GM12878 (cell line): ENCODE measurements at regions not wholly inside any gene's neighbourhood (a gene's known extent, or its start where the extent isn't known, plus 50 kb on each side); places are given as distances from the start of the nearest gene placed in this dataset.

ENCODE experiments used
- ATAC-seq: fragments of 200-7000 bp; cut with Tn5 transposase; 3 replicates; pipeline ENCODE4 v1.9.1; 2020; ENCODE audit warnings: mild to moderate bottlenecking, moderate library complexity
- BruUV-seq: library from RNA; stranded (reverse); fragments of 400-500 nt; replicated peaks from 2 replicates; lab custom pipeline; 2021; lab: Mats Ljungman, UMichigan
- CTCF ChIA-PET: fragments of 300-600 bp; sonication (Branson Sonifier 250); formaldehyde crosslinking; extraction: SDS; loops from one replicate; lab custom pipeline; 2021; ENCODE audit warnings: inconsistent platforms; lab: Yijun Ruan, JAX
- POLR2A ChIA-PET: fragments of 350-600 bp; formaldehyde crosslinking; extraction: SDS; loops from one replicate; lab custom pipeline; 2021; ENCODE audit warnings: inconsistent platforms; lab: Charles Lee
- RAD21 ChIA-PET: fragments of 300-600 bp; sonication (Branson Sonifier 250); formaldehyde crosslinking; loops from one replicate; lab custom pipeline; 2023; ENCODE audit warnings: antibody characterized with exemption; ENCODE audit not compliant: unreplicated experiment; lab: Charles Lee
- SMC1A ChIA-PET: fragments of 300-600 bp; sonication (Branson Sonifier 250); formaldehyde crosslinking; loops from one replicate; lab custom pipeline; 2023; ENCODE audit not compliant: unreplicated experiment, uncharacterized antibody; lab: Charles Lee
- DNase-seq: peaks from one replicate; pipeline ENCODE4 v3.0.0-alpha.2; 2011; ENCODE audit warnings: low read depth, low spot score
- FAIRE-seq: peaks from 3 replicates; lab custom pipeline; 2011; peaks lifted over from hg19 to GRCh38; lab: Jason Lieb, UNC
- H2AFZ ChIP-seq: 2 replicates; pipeline ENCODE4 v1.6.0; 2011; ENCODE audit warnings: low read depth, low read length, control low read depth; ENCODE audit not compliant: control insufficient read depth
- H3K27ac ChIP-seq: 2 replicates; pipeline ENCODE4 v1.5.1; 2011; ENCODE audit warnings: control low read depth; ENCODE audit not compliant: control insufficient read depth, insufficient read depth
- H3K27me3 ChIP-seq, 2 experiments: replicated peaks in 1 of 2; 2 replicates each; pipeline versions ENCODE4 v1.6.0 to v1.6.1; 2011; ENCODE audit warnings: low read length in 1 of 2; ENCODE audit not compliant: control insufficient read depth in 2 of 2, insufficient read depth in 2 of 2
- H3K36me3 ChIP-seq, 2 experiments: 2 replicates each; pipeline ENCODE4 v1.5.1; 2011; ENCODE audit warnings: low read length in 1 of 2; ENCODE audit not compliant: control insufficient read depth in 2 of 2, insufficient read depth in 2 of 2
- H3K4me1 ChIP-seq: 2 replicates; pipeline ENCODE4 v1.6.1; 2011; ENCODE audit warnings: mild to moderate bottlenecking, low read length, moderate library complexity, mixed read lengths; ENCODE audit not compliant: control insufficient read depth, insufficient read depth
- H3K4me2 ChIP-seq: 2 replicates; pipeline ENCODE4 v1.6.0; 2011; ENCODE audit warnings: control low read depth; ENCODE audit not compliant: control insufficient read depth, insufficient read depth
- H3K4me3 ChIP-seq: fragments of 200-600 bp; sonication (generic); 2 replicates; pipeline ENCODE4 v1.5.1; 2016
- H3K79me2 ChIP-seq: 2 replicates; pipeline ENCODE4 v1.6.0; 2011; ENCODE audit warnings: low read length; ENCODE audit not compliant: control insufficient read depth, insufficient read depth
- H3K9ac ChIP-seq: 2 replicates; pipeline ENCODE4 v1.8.0; 2011; ENCODE audit warnings: low read length, control low read depth, mixed read lengths; ENCODE audit not compliant: control insufficient read depth, insufficient read depth
- H3K9me3 ChIP-seq: replicated peaks from 3 replicates; pipeline ENCODE4 v1.5.1; 2011; ENCODE audit warnings: mild to moderate bottlenecking, low read length; ENCODE audit not compliant: control insufficient read depth, insufficient read depth
- H4K20me1 ChIP-seq: 2 replicates; pipeline ENCODE4 v1.6.0; 2011; ENCODE audit not compliant: control insufficient read depth, insufficient read depth
- CHD2 ChIP-seq: IDR thresholded peaks from 2 replicates; pipeline ENCODE4 v1.6.1; 2011; ENCODE audit warnings: low read depth, low read length, improper control_type of control experiment, borderline replicate concordance
- ESRRA ChIP-seq: IDR thresholded peaks from 2 replicates; pipeline ENCODE4 v1.6.1; 2012; ENCODE audit warnings: mild to moderate bottlenecking, low read length, improper control_type of control experiment
- IKZF1 ChIP-seq: fragments of 450-650 bp; conservative IDR thresholded peaks from 2 replicates; pipeline ENCODE4 v1.6.1; 2017; ENCODE audit warnings: antibody characterized with exemption, mild to moderate bottlenecking
- KAT2A ChIP-seq: conservative IDR thresholded peaks from 2 replicates; pipeline ENCODE4 v1.6.1; 2011; ENCODE audit warnings: low read depth, low read length; ENCODE audit not compliant: control insufficient read depth
- TCF3 ChIP-seq: IDR thresholded peaks from 2 replicates; pipeline ENCODE4 v1.6.1; 2012; ENCODE audit warnings: low read depth, mild to moderate bottlenecking, low read length, borderline replicate concordance; ENCODE audit not compliant: insufficient read depth
- ZNF217 ChIP-seq: fragments of 450-650 bp; IDR thresholded peaks from 2 replicates; pipeline ENCODE4 v1.6.1; 2017; ENCODE audit warnings: antibody characterized with exemption, mild to moderate bottlenecking
- ZNF24 ChIP-seq: fragments of 450-650 bp; IDR thresholded peaks from 2 replicates; pipeline ENCODE4 v1.6.1; 2017; ENCODE audit warnings: antibody characterized with exemption, mild to moderate bottlenecking
- WGBS: methylation state at CpG from one replicate; pipeline ENCODE4 v1.1.6; 2016; ENCODE audit warnings: low lambda C conversion rate; ENCODE audit not compliant: insufficient replicate concordance, insufficient coverage; ENCODE audit errors: missing lambda C conversion rate; 5-methylcytosine and 5-hydroxymethylcytosine counted together
- in situ Hi-C: fragments of 300-500 bp; cut with MboI; formaldehyde crosslinking; loops from 9 replicates; pipeline ENCODE4 v1.14.3; 2018; ENCODE audit warnings: mixed read lengths
- intact Hi-C: fragments of 100-400 bp; cut with micrococcal nuclease; formaldehyde crosslinking; loops from one replicate; pipeline ENCODE4 v1.14.2; 2022; ENCODE audit not compliant: unreplicated experiment

DNA sequence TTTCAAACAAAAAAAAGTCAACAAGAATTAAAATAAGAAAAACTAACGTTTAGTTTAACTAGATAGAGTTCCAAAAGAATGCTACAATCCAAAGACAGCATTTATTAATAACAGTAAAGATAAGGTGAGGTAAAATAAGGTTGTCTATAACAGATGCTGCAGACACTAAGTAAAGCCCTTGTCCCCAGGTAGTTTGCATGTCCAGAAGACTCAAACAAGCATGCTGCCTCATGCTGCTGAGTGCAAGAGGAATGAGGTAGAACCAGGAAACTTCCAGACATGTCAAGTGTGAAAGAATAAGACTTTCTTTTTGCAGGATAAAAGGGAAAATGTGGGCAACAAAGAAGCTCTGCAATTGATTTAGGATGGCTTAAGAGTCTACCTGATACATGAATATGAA is 439.2 kb downstream of the PLOD2 start:
- H4K20me1 ChIP-seq, result no peaks in the 10 kb centered on the region
- ATAC-seq, result no peak

DNA sequence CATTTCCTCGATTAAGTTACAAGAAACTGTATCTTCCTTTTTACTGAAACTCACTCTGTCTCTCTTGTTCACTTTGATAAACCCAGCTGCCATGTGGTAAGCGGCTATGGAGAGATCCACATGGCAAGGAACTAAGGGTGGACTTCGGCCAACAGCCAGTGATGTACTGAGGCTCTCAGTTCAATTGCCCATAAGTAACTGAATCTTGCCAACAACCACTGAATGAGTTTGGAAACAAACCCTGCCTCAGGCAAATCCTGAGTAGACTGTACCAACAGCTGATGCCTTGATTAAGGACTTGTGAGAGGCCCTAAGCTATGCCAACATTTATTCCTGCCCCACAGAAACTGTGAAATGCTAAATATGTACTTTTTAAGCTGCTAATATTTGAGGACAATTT is 433.5 kb downstream of the PLOD2 start:
- ChIA-PET CTCF (interaction anchor here (0.6 kb wide), 1 partner anchor 21 kb away, joined by 3 read pairs; no protein-coding TSS in a partner anchor), RAD21 (no interaction called here), POLR2A (no interaction called here), SMC1A (no interaction called here)
- H4K20me1 ChIP-seq, result no peaks in the 10 kb centered on the region
- H2AFZ ChIP-seq, result no peak overlapping the region
- H3K4me2 ChIP-seq, result no peak overlapping the region
- no TSS peak for BruUV-seq
- ATAC-seq, result no peak
- no peaks in the 10 kb centered on the region for H3K4me1 ChIP-seq
- H3K4me3 ChIP-seq, result no peak overlapping the region
- H3K27ac ChIP-seq, result no peak overlapping the region
- H3K9me3 ChIP-seq, result no peaks in the 10 kb centered on the region
- TF ChIP-seq ZNF217, result no peak
- no peak for TF ChIP-seq KAT2A
- no peak for TF ChIP-seq TCF3
- TF ChIP-seq ZNF24, result no peak
- TF ChIP-seq CHD2, result no peak
- intact Hi-C loops, result no loop called here
- no peaks in the 10 kb centered on the region for H3K79me2 ChIP-seq
- H3K27me3 ChIP-seq, result no peaks in the 10 kb centered on the region
- in situ Hi-C loops, result no loop called here
- no peaks in the 10 kb centered on the region for H3K36me3 ChIP-seq
- 40% methylated on average over 3 of the region's 3 CpGs for WGBS
- no peak for FAIRE-seq
- DNase-seq, result no peak
- H3K9ac ChIP-seq, result no peak overlapping the region

More for the DNA sequence above, 439.2 kb downstream of the PLOD2 start:
- no peaks in the 10 kb centered on the region for H3K27me3 ChIP-seq
- no peaks in the 10 kb centered on the region for H3K9me3 ChIP-seq
- intact Hi-C loops (no loop called here), in situ Hi-C loops (no loop called here)
- 0% methylated on average over 1 of the region's 1 CpG for WGBS
- BruUV-seq, result no TSS peak
- H3K4me3 ChIP-seq, result no peak overlapping the region
- no peak overlapping the region for H3K9ac ChIP-seq
- RAD21 ChIA-PET, result no interaction called here
- TF ChIP-seq ESRRA, result no peak
- no peak for TF ChIP-seq IKZF1
- POLR2A ChIA-PET, result no interaction called here
- FAIRE-seq (no peak), DNase-seq (no peak)
- no peak overlapping the region for H3K27ac ChIP-seq
- SMC1A ChIA-PET, result no interaction called here
- H2AFZ ChIP-seq, result no peak overlapping the region
- no peaks in the 10 kb centered on the region for H3K36me3 ChIP-seq
- CTCF ChIA-PET, result no interaction called here
- no peaks in the 10 kb centered on the region for H3K4me1 ChIP-seq
- H3K79me2 ChIP-seq, result no peaks in the 10 kb centered on the region
- H3K4me2 ChIP-seq, result no peak overlapping the region
